ENCODE measurements at regions not wholly inside any gene's neighbourhood (a gene's known extent, or its start where the extent isn't known, plus 50 kb on each side); places are given as distances from the start of the nearest gene placed in this dataset.

- H3K36me3 ChIP-seq (ENCODE audit: insufficient read depth, low read length), result no peaks in the 10 kb centered on the region
- TF ChIP-seq EZH2 (IDR thresholded peaks at IDR 0.05; ENCODE audit: borderline replicate concordance, low read depth, low read length, severe bottlenecking), result no peak
- TF ChIP-seq, protein P1, sequence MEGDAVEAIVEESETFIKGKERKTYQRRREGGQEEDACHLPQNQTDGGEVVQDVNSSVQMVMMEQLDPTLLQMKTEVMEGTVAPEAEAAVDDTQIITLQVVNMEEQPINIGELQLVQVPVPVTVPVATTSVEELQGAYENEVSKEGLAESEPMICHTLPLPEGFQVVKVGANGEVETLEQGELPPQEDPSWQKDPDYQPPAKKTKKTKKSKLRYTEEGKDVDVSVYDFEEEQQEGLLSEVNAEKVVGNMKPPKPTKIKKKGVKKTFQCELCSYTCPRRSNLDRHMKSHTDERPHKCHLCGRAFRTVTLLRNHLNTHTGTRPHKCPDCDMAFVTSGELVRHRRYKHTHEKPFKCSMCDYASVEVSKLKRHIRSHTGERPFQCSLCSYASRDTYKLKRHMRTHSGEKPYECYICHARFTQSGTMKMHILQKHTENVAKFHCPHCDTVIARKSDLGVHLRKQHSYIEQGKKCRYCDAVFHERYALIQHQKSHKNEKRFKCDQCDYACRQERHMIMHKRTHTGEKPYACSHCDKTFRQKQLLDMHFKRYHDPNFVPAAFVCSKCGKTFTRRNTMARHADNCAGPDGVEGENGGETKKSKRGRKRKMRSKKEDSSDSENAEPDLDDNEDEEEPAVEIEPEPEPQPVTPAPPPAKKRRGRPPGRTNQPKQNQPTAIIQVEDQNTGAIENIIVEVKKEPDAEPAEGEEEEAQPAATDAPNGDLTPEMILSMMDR (IDR thresholded peaks at IDR 0.05; ENCODE audit: borderline replicate concordance, extremely low read depth, low read length, poor library complexity, severe bottlenecking), result no peak
- ATAC-seq (ENCODE audit: insufficient read depth, low read depth), result no peak
These were observed 296.3 kb downstream of the DSC3 start for GRCh38 chr18:30746224-30746623.

DNA sequence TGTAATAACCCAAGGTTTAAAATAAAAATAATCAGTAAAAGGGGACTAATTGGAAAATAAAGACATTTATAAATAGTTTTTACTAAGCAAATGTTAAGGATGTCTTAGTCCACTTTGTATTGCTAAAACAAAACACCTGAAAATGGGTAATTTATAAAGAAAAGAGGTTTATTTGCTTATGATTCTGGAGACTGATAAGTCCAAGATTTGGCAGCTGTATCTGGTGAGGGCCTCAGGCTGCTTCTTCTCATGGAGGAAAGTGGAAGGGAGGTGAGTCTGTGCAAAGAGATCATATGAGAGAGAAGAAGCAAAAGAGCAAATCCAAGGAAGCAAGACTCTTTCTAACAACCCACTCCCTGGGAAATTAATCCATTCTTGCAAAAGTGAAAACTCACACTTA, 299.5 kb downstream of the DSC3 start:
- Histone ChIP-seq H3K4me1 (ENCODE audit: insufficient read depth, low read length) (no peaks in the 10 kb centered on the region), H3K4me3 (ENCODE audit: low read depth in 1 of 2, low read length in 2 of 2) (no peak overlapping the region), H3K9ac (ENCODE audit: low read depth, low read length) (no peak overlapping the region), H3K27me3 (ENCODE audit: insufficient read depth, low read length, poor library complexity) (no peaks in the 10 kb centered on the region), H3K9me3 (ENCODE audit: insufficient read depth, low read length, severe bottlenecking) (no peaks in the 10 kb centered on the region), H3K27ac (ENCODE audit: low read length) (no peak overlapping the region), H3K4me2 (ENCODE audit: insufficient read depth, low read length) (no peak overlapping the region), H3K36me3 (ENCODE audit: insufficient read depth, low read length) (no peaks in the 10 kb centered on the region), H3K79me2 (ENCODE audit: insufficient read depth, low read length) (no peaks in the 10 kb centered on the region), H4K20me1 (ENCODE audit: insufficient read depth, low read length) (no peaks in the 10 kb centered on the region), H2AFZ (ENCODE audit: low read depth, low read length) (no peak overlapping the region)
- ATAC-seq (ENCODE audit: insufficient read depth, low read depth) (no peak), DNase-seq (no peak)
- no peak for TF ChIP-seq EZH2 (IDR thresholded peaks at IDR 0.05; ENCODE audit: borderline replicate concordance, low read depth, low read length, severe bottlenecking)
- TF ChIP-seq, protein P1 (IDR thresholded peaks at IDR 0.05; ENCODE audit: borderline replicate concordance, extremely low read depth, low read length, poor library complexity, severe bottlenecking), result no peak

More at GRCh38 chr18:30746224-30746623, 296.3 kb downstream of the DSC3 start:
- no peak overlapping the region for H3K27ac ChIP-seq (ENCODE audit: low read length)
- no peaks in the 10 kb centered on the region for H3K9me3 ChIP-seq (ENCODE audit: insufficient read depth, low read length, severe bottlenecking)
- H3K79me2 ChIP-seq (ENCODE audit: insufficient read depth, low read length), result no peaks in the 10 kb centered on the region
- H3K4me1 ChIP-seq (ENCODE audit: insufficient read depth, low read length), result no peaks in the 10 kb centered on the region
- no peak overlapping the region for H3K4me3 ChIP-seq (ENCODE audit: low read depth in 1 of 2, low read length in 2 of 2)
- DNase-seq, result no peak
- H4K20me1 ChIP-seq (ENCODE audit: insufficient read depth, low read length), result no peaks in the 10 kb centered on the region
- H2AFZ ChIP-seq (ENCODE audit: low read depth, low read length), result no peak overlapping the region
- no peak overlapping the region for H3K9ac ChIP-seq (ENCODE audit: low read depth, low read length)
- no peaks in the 10 kb centered on the region for H3K27me3 ChIP-seq (ENCODE audit: insufficient read depth, low read length, poor library complexity)
- no peak overlapping the region for H3K4me2 ChIP-seq (ENCODE audit: insufficient read depth, low read length)

- H3K4me2 ChIP-seq (ENCODE audit: insufficient read depth, low read length), result no peak overlapping the region
- H3K4me3 ChIP-seq (ENCODE audit: low read depth in 1 of 2, low read length in 2 of 2), result no peak overlapping the region
- DNase-seq (no peak), ATAC-seq (ENCODE audit: insufficient read depth, low read depth) (no peak)
- TF ChIP-seq, protein P1 (IDR thresholded peaks at IDR 0.05; ENCODE audit: borderline replicate concordance, extremely low read depth, low read length, poor library complexity, severe bottlenecking), result no peak
- no peak for TF ChIP-seq EZH2 (IDR thresholded peaks at IDR 0.05; ENCODE audit: borderline replicate concordance, low read depth, low read length, severe bottlenecking)
- no peak overlapping the region for H3K27ac ChIP-seq (ENCODE audit: low read length)
- H3K9ac ChIP-seq (ENCODE audit: low read depth, low read length), result no peak overlapping the region
- H3K4me1 ChIP-seq (ENCODE audit: insufficient read depth, low read length), result no peaks in the 10 kb centered on the region
- no peaks in the 10 kb centered on the region for H4K20me1 ChIP-seq (ENCODE audit: insufficient read depth, low read length)
- H3K9me3 ChIP-seq (ENCODE audit: insufficient read depth, low read length, severe bottlenecking), result no peaks in the 10 kb centered on the region
- H3K27me3 ChIP-seq (ENCODE audit: insufficient read depth, low read length, poor library complexity), result no peaks in the 10 kb centered on the region
- H2AFZ ChIP-seq (ENCODE audit: low read depth, low read length), result no peak overlapping the region
- no peaks in the 10 kb centered on the region for H3K79me2 ChIP-seq (ENCODE audit: insufficient read depth, low read length)
- no peaks in the 10 kb centered on the region for H3K36me3 ChIP-seq (ENCODE audit: insufficient read depth, low read length)
These were observed 311.6 kb downstream of the DSC3 start for GRCh38 chr18:30730915-30731314.

DNA sequence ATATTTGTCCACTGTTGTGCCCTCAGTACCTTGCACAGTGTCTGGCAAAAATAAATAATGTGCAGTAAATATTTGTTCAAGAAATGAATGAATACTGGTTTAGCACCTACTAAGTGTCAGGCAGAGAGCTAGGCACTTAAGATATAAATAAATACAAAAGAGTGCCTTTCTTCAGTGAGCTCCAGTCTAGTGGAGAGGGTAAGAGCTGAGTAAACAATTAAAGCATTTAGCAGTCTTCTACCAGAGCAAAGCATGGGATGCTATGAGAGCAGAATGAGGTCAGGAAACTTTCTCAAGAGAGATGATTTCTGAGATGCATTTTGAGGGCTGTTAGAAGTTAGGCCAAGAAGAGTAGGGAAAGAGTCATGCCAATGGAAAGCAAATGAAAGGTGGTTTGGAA, 314.7 kb downstream of the DSC3 start:
- no peaks in the 10 kb centered on the region for H3K27me3 ChIP-seq (ENCODE audit: insufficient read depth, low read length, poor library complexity)
- H3K27ac ChIP-seq (ENCODE audit: low read length), result no peak overlapping the region
- DNase-seq (no peak), ATAC-seq (ENCODE audit: insufficient read depth, low read depth) (no peak)
- no peak overlapping the region for H3K4me2 ChIP-seq (ENCODE audit: insufficient read depth, low read length)
- H3K4me1 ChIP-seq (ENCODE audit: insufficient read depth, low read length), result no peaks in the 10 kb centered on the region
- H3K9me3 ChIP-seq (ENCODE audit: insufficient read depth, low read length, severe bottlenecking), result no peaks in the 10 kb centered on the region
- TF ChIP-seq, protein P1 (IDR thresholded peaks at IDR 0.05; ENCODE audit: borderline replicate concordance, extremely low read depth, low read length, poor library complexity, severe bottlenecking), result no peak
- no peak for TF ChIP-seq EZH2 (IDR thresholded peaks at IDR 0.05; ENCODE audit: borderline replicate concordance, low read depth, low read length, severe bottlenecking)
- no peaks in the 10 kb centered on the region for H3K79me2 ChIP-seq (ENCODE audit: insufficient read depth, low read length)
- H2AFZ ChIP-seq (ENCODE audit: low read depth, low read length), result no peak overlapping the region
- no peak overlapping the region for H3K4me3 ChIP-seq (ENCODE audit: low read depth in 1 of 2, low read length in 2 of 2)
- H4K20me1 ChIP-seq (ENCODE audit: insufficient read depth, low read length), result no peaks in the 10 kb centered on the region
- no peak overlapping the region for H3K9ac ChIP-seq (ENCODE audit: low read depth, low read length)
- no peaks in the 10 kb centered on the region for H3K36me3 ChIP-seq (ENCODE audit: insufficient read depth, low read length)
